GM12874 (cell line): ENCODE measurements at regions not wholly inside any gene's neighbourhood (a gene's known extent, or its start where the extent isn't known, plus 50 kb on each side); places are given as distances from the start of the nearest gene placed in this dataset.

Experiments used
- CTCF ChIP-seq: IDR thresholded peaks from 2 replicates; pipeline ENCODE4 v1.5.1; 2011; ENCODE audit warnings: low read depth, mild to moderate bottlenecking, control low read depth, low read length, moderate library complexity; ENCODE audit not compliant: insufficient read depth

GRCh38 chr3:30467596-30468238 is 138.7 kb upstream of the TGFBR2 start:
- no peak for TF ChIP-seq CTCF

GRCh38 chr3:30469133-30469532 is 137.3 kb upstream of the TGFBR2 start:
- no peak for TF ChIP-seq CTCF

- TF ChIP-seq CTCF = no peak
Measured at GRCh38 chr3:30470496-30470895, 135.9 kb upstream of the TGFBR2 start.

- no peak for TF ChIP-seq CTCF
Measured at GRCh38 chr3:30471066-30471465, 135.3 kb upstream of the TGFBR2 start.

GRCh38 chr3:30471796-30472489 is 134.5 kb upstream of the TGFBR2 start:
- TF ChIP-seq CTCF = no peak

- no peak for TF ChIP-seq CTCF
Measured at GRCh38 chr3:30473374-30474051, 132.9 kb upstream of the TGFBR2 start.

- no peak for TF ChIP-seq CTCF
Measured at GRCh38 chr3:30474371-30474770, 132.0 kb upstream of the TGFBR2 start.
